CD4-positive, alpha-beta T cell (primary cell): ENCODE measurements at regions not wholly inside any gene's neighbourhood (a gene's known extent, or its start where the extent isn't known, plus 50 kb on each side); places are given as distances from the start of the nearest gene placed in this dataset.

Source experiments
- ATAC-seq: fragments of 200-7000 bp; cut with Tn5 transposase; one replicate; pipeline ENCODE4 v1.10.0; 2022; ENCODE audit warnings: mild to moderate bottlenecking; ENCODE audit not compliant: poor library complexity
- CTCF ChIA-PET: fragments of 350-600 bp; sonication (Branson Sonifier 250); formaldehyde crosslinking; loops from one replicate; lab custom pipeline; 2021; ENCODE audit warnings: antibody characterized with exemption, inconsistent platforms; lab: Charles Lee
- POLR2A ChIA-PET: fragments of 350-600 bp; sonication (Branson Sonifier 250); formaldehyde crosslinking; loops from one replicate; lab custom pipeline; 2021; ENCODE audit warnings: antibody characterized with exemption, inconsistent platforms; lab: Charles Lee
- DNase-seq, 14 experiments: peaks; one replicate each; pipeline ENCODE4 v3.0.0-alpha.2; 2013 to 2020; ENCODE audit warnings: mixed read lengths in 2 of 14
- H3K27ac ChIP-seq, 2 donors: one replicate each; pipeline versions ENCODE4 v1.5.1 to v1.7.0; 2013; ENCODE audit warnings: low read length in 2 of 2, low read depth in 1 of 2, mild to moderate bottlenecking in 1 of 2
- H3K27me3 ChIP-seq, 2 experiments: 1 replicate in 1 of 2; 2 replicates in 1 of 2; pipeline versions ENCODE4 v1.6.1 to v1.7.0; 2013; ENCODE audit warnings: low read length in 2 of 2, control low read depth in 1 of 2, mild to moderate bottlenecking in 1 of 2, moderate library complexity in 1 of 2; ENCODE audit not compliant: insufficient read depth in 2 of 2, control insufficient read depth in 1 of 2
- H3K36me3 ChIP-seq: one replicate; pipeline ENCODE4 v1.6.1; 2013; ENCODE audit warnings: low read length, control low read depth; ENCODE audit not compliant: insufficient read depth
- H3K4me1 ChIP-seq: one replicate; pipeline ENCODE4 v1.6.1; 2013; ENCODE audit warnings: low read length, control low read depth; ENCODE audit not compliant: insufficient read depth
- H3K4me3 ChIP-seq: one replicate; pipeline ENCODE4 v1.5.1; 2013; ENCODE audit warnings: mild to moderate bottlenecking, low read length, moderate library complexity
- H3K9me3 ChIP-seq, 2 experiments: 1 replicate in 1 of 2; 2 replicates in 1 of 2; pipeline versions ENCODE4 v1.6.1 to v1.7.0; 2013; ENCODE audit warnings: low read length in 2 of 2, mild to moderate bottlenecking in 2 of 2, control low read depth in 1 of 2, moderate library complexity in 1 of 2; ENCODE audit not compliant: control insufficient read depth in 1 of 2, insufficient read depth in 1 of 2
- H3K27ac Mint-ChIP-seq: one replicate; pipeline ENCODE4 v1.8.0; 2020; ENCODE audit warnings: mixed read lengths
- H3K27me3 Mint-ChIP-seq: one replicate; pipeline ENCODE4 v1.8.0; 2021; ENCODE audit warnings: mixed read lengths
- H3K36me3 Mint-ChIP-seq: one replicate; pipeline ENCODE4 v1.8.0; 2021; ENCODE audit warnings: low read depth, mixed read lengths
- H3K4me1 Mint-ChIP-seq: one replicate; pipeline ENCODE4 v1.8.0; 2021; ENCODE audit warnings: low read depth, mixed read lengths
- H3K4me3 Mint-ChIP-seq: one replicate; pipeline ENCODE4 v1.8.0; 2020; ENCODE audit warnings: mild to moderate bottlenecking, mixed read lengths
- H3K9me3 Mint-ChIP-seq: one replicate; pipeline ENCODE4 v1.8.0; 2020; ENCODE audit warnings: mixed read lengths
- intact Hi-C, 2 experiments: fragments of 100-400 bp; cut with DNase I in 1 of 2; cut with micrococcal nuclease in 1 of 2; formaldehyde crosslinking; loops; one replicate each; pipeline versions ENCODE4 v1.15.1 to v1.9.0; 2023 to 2025; cut with DNase I, micrococcal nuclease
- TF ChIP-seq, protein P1 (sequence below): fragments of 200-600 bp; IDR thresholded peaks from one replicate; pipeline ENCODE4 v1.8.0; 2022; ENCODE audit warnings: antibody characterized with exemption, mild to moderate bottlenecking

DNA sequence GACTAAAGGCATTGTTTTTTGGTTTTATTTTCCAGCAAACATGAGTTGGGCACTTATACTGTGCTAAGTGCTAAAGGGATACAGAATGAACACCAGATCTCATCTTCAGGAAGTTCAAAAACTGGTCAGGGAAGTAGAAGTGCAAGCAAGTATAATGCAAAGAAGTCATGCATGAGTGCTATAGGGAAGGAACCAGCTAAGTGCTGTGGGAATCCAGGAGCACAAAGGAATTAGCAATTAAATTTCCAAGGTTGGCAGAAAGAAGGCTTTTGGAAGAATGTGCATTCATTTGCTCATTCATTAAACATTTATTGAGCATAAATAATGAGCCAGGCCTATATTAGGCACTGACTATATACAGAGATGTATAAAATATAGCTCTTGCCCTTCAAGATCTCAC is 143.7 kb upstream of the ARHGAP42 start:
- H3K27me3 ChIP-seq, result no peaks in the 10 kb centered on the region
- H3K4me3 Mint-ChIP-seq, result no peak overlapping the region
- no peaks in the 10 kb centered on the region for H3K4me1 Mint-ChIP-seq
- no peaks in the 10 kb centered on the region for H3K9me3 Mint-ChIP-seq
- TF ChIP-seq, protein P1, sequence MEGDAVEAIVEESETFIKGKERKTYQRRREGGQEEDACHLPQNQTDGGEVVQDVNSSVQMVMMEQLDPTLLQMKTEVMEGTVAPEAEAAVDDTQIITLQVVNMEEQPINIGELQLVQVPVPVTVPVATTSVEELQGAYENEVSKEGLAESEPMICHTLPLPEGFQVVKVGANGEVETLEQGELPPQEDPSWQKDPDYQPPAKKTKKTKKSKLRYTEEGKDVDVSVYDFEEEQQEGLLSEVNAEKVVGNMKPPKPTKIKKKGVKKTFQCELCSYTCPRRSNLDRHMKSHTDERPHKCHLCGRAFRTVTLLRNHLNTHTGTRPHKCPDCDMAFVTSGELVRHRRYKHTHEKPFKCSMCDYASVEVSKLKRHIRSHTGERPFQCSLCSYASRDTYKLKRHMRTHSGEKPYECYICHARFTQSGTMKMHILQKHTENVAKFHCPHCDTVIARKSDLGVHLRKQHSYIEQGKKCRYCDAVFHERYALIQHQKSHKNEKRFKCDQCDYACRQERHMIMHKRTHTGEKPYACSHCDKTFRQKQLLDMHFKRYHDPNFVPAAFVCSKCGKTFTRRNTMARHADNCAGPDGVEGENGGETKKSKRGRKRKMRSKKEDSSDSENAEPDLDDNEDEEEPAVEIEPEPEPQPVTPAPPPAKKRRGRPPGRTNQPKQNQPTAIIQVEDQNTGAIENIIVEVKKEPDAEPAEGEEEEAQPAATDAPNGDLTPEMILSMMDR, result no peak
- CTCF ChIA-PET, result no interaction called here
- intact Hi-C loops, result no loop called here
- no peak for DNase-seq
- H3K27ac ChIP-seq, result no peak overlapping the region
- H3K36me3 ChIP-seq, result no peaks in the 10 kb centered on the region
- H3K4me1 ChIP-seq, result no peaks in the 10 kb centered on the region
- H3K9me3 ChIP-seq, result no peaks in the 10 kb centered on the region
- no peaks in the 10 kb centered on the region for H3K36me3 Mint-ChIP-seq
- no peak overlapping the region for H3K4me3 ChIP-seq
- ATAC-seq, result no peak
- no peak overlapping the region for H3K27ac Mint-ChIP-seq
- POLR2A ChIA-PET, result no interaction called here
- no peaks in the 10 kb centered on the region for H3K27me3 Mint-ChIP-seq

DNA sequence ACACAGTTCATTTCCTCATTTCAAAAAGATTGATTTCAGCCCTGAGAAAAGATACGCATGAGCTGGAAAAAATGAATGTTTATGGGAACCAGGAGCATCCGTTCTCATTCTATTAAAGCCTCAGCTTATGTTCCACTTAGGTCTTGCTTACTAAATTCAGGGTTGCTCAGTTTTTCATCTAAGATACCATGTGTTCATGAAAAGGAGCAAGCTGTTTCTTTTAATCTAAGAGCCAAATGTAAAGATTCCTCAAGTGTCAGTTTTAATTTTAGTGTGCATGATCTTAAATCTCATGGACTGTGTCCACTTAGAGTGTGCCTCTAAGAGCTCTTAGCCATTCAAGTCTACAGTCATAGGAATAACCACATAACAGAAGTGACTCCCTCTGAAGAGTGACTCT is 141.5 kb upstream of the ARHGAP42 start:
- Mint-ChIP-seq H3K9me3 (no peaks in the 10 kb centered on the region), H3K4me1 (no peaks in the 10 kb centered on the region), H3K27me3 (no peaks in the 10 kb centered on the region), H3K27ac (no peak overlapping the region), H3K36me3 (no peaks in the 10 kb centered on the region), H3K4me3 (no peak overlapping the region)
- intact Hi-C loops, result no loop called here
- POLR2A ChIA-PET, result no interaction called here
- TF ChIP-seq, protein P1, result no peak
- Histone ChIP-seq H3K27me3 (no peaks in the 10 kb centered on the region), H3K27ac (no peak overlapping the region), H3K36me3 (no peaks in the 10 kb centered on the region), H3K4me1 (no peaks in the 10 kb centered on the region), H3K9me3 (no peaks in the 10 kb centered on the region), H3K4me3 (no peak overlapping the region)
- CTCF ChIA-PET, result no interaction called here
- no peak for DNase-seq
- no peak for ATAC-seq

DNA sequence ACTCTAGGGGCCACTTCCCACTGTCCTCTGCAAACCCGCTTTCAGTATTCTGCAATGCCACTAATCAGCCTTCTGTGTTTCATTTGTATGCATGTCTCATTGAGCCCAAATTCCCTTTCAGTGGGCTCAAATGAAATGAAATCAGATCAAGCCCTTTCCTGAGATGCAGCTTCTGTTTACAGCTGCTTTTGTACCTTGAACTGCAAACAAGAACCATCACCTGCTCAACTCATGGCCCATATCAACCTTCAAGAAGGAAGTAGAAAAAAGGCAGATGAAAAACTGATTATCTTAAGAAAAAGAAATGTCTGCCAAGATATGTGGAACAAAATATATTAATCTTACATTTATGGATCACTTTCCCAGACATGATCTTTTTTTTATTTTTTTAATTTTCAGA is 141.1 kb upstream of the ARHGAP42 start:
- Mint-ChIP-seq H3K27ac (no peak overlapping the region), H3K4me3 (no peak overlapping the region), H3K9me3 (no peaks in the 10 kb centered on the region), H3K4me1 (no peaks in the 10 kb centered on the region), H3K36me3 (no peaks in the 10 kb centered on the region), H3K27me3 (no peaks in the 10 kb centered on the region)
- TF ChIP-seq, protein P1, result no peak
- DNase-seq (no peak), ATAC-seq (no peak)
- Histone ChIP-seq H3K4me1 (no peaks in the 10 kb centered on the region), H3K36me3 (no peaks in the 10 kb centered on the region), H3K27me3 (no peaks in the 10 kb centered on the region), H3K27ac (no peak overlapping the region), H3K4me3 (no peak overlapping the region), H3K9me3 (no peaks in the 10 kb centered on the region)
- ChIA-PET CTCF (no interaction called here), POLR2A (no interaction called here)
- intact Hi-C loops, result no loop called here
